ENCODE measurements at regions not wholly inside any gene's neighbourhood (a gene's known extent, or its start where the extent isn't known, plus 50 kb on each side); places are given as distances from the start of the nearest gene placed in this dataset.

DNA sequence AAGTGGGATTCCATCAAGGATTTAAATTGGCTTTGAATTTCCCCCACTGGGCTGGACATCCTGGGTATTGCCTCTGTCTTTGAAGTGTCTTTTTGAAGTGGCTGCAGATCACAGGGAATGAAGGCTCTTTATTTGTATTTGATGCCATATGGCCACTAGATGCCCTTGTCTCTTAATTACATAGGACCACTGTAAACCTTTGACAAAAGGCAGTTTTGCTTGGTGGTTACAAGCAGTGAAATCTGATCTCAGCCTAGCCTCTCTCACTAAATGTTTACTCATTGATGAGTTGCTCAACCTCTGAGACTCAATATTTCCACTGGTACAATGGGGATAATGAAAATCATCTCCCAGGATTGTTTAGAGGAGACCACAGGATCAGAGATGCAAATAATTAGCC is 102.2 kb downstream of the INSIG2 start:
- intact Hi-C loops (cut with DNase I), result no loop called here
- no peak for DNase-seq
- no peaks in the 10 kb centered on the region for H3K36me3 ChIP-seq
- peaks cover 0 to 14% (median 4%) of the 10 kb centered on the region in 3 donors for H3K4me1 ChIP-seq
- TF ChIP-seq, protein P1, sequence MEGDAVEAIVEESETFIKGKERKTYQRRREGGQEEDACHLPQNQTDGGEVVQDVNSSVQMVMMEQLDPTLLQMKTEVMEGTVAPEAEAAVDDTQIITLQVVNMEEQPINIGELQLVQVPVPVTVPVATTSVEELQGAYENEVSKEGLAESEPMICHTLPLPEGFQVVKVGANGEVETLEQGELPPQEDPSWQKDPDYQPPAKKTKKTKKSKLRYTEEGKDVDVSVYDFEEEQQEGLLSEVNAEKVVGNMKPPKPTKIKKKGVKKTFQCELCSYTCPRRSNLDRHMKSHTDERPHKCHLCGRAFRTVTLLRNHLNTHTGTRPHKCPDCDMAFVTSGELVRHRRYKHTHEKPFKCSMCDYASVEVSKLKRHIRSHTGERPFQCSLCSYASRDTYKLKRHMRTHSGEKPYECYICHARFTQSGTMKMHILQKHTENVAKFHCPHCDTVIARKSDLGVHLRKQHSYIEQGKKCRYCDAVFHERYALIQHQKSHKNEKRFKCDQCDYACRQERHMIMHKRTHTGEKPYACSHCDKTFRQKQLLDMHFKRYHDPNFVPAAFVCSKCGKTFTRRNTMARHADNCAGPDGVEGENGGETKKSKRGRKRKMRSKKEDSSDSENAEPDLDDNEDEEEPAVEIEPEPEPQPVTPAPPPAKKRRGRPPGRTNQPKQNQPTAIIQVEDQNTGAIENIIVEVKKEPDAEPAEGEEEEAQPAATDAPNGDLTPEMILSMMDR (IDR thresholded peaks at IDR 0.05), result no peak
- no peak for TF ChIP-seq POLR2A (IDR thresholded peaks at IDR 0.05)
- no peak overlapping the region for H3K27ac ChIP-seq
- H3K27me3 ChIP-seq, result peaks cover 0 to 5% (median 0%) of the 10 kb centered on the region in 4 donors
- no peak overlapping the region for H3K4me3 ChIP-seq
- H3K9me3 ChIP-seq, result no peaks in the 10 kb centered on the region

DNA sequence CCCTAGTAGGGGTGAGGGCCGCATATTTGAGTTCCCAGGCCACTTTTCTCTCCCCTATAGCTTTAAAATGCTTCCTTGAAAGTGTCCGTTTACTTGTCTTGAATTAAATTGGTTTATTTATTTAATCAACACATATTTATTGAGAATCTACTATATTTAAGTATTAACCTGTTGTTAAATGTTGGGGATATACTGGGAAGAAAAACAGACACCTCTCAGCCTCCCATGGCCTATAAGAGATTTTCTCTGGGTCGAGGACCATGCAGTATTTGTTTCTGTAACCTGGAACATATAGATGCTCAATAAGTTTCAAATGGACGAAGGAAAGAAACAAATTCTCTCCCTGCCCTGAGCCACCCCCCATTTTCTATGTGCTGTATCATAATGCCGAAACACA is 98.6 kb downstream of the INSIG2 start:
- no peak for TF ChIP-seq POLR2A (IDR thresholded peaks at IDR 0.05)
- TF ChIP-seq, protein P1 (IDR thresholded peaks at IDR 0.05), result no peak
- H3K4me3 ChIP-seq, result peak overlapping the region; percentile 25 to 68 (median 53)
- H3K9me3 ChIP-seq, result no peaks in the 10 kb centered on the region
- H3K27ac ChIP-seq, result peak overlapping the region in 3 of 4 donors; percentile 74 to 83 (median 75)
- H3K4me1 ChIP-seq, result peaks cover 0 to 20% (median 4%) of the 10 kb centered on the region in 3 donors
- DNase-seq, result no peak
- intact Hi-C loops (cut with DNase I), result no loop called here
- peaks cover 0 to 29% (median 0%) of the 10 kb centered on the region in 4 donors for H3K27me3 ChIP-seq
- no peaks in the 10 kb centered on the region for H3K36me3 ChIP-seq
- WGBS, 2 donors, result 90 to 94% methylated on average over 5 of the region's 5 CpGs

GRCh38 chr2:118186110-118186857 is 98.0 kb downstream of the INSIG2 start:
- H3K9me3 ChIP-seq, result no peaks in the 10 kb centered on the region
- TF ChIP-seq, protein P1 (IDR thresholded peaks at IDR 0.05), result no peak
- TF ChIP-seq POLR2A (IDR thresholded peaks at IDR 0.05), result peak in 1 of 4 donors; percentile 71
- H3K4me3 ChIP-seq, result peak overlapping the region; percentile 25 to 68 (median 53)
- DNase-seq, result peak; percentile 8
- intact Hi-C loops (cut with DNase I), result no loop called here
- H3K4me1 ChIP-seq, result peaks cover 0 to 20% (median 4%) of the 10 kb centered on the region in 3 donors
- H3K36me3 ChIP-seq, result no peaks in the 10 kb centered on the region
- H3K27ac ChIP-seq, result peak overlapping the region; percentile 12 to 83 (median 74)
- H3K27me3 ChIP-seq, result peaks cover 0 to 30% (median 0%) of the 10 kb centered on the region in 4 donors
- 13 to 20% methylated on average over 28 to 50 of the region's 52 CpGs for WGBS, 2 donors

GRCh38 chr2:118185210-118186109 is 97.2 kb downstream of the INSIG2 start:
- Histone ChIP-seq H3K36me3 (no peaks in the 10 kb centered on the region), H3K4me3 (peak overlapping the region; percentile 25 to 68 (median 53)), H3K4me1 (peaks cover 0 to 20% (median 4%) of the 10 kb centered on the region in 3 donors), H3K27ac (peak overlapping the region; percentile 12 to 83 (median 74)), H3K27me3 (peaks cover 0 to 35% (median 0%) of the 10 kb centered on the region in 4 donors), H3K9me3 (no peaks in the 10 kb centered on the region)
- intact Hi-C loops (cut with DNase I), result no loop called here
- 4 to 6% methylated on average over 28 to 32 of the region's 33 CpGs for WGBS, 2 donors
- TF ChIP-seq POLR2A (IDR thresholded peaks at IDR 0.05), result no peak
- TF ChIP-seq, protein P1 (IDR thresholded peaks at IDR 0.05), result no peak
- DNase-seq, result no peak

GRCh38 chr2:118183381-118183780 is 95.1 kb downstream of the INSIG2 start:
- intact Hi-C loops (cut with DNase I), result no loop called here
- TF ChIP-seq, protein P1 (IDR thresholded peaks at IDR 0.05), result no peak
- no peak for TF ChIP-seq POLR2A (IDR thresholded peaks at IDR 0.05)

More at GRCh38 chr2:118183381-118183780, 95.1 kb downstream of the INSIG2 start:
- Histone ChIP-seq H3K27ac (no peak overlapping the region), H3K36me3 (no peaks in the 10 kb centered on the region), H3K4me3 (no peak overlapping the region), H3K9me3 (no peaks in the 10 kb centered on the region), H3K27me3 (peaks cover 0 to 35% (median 0%) of the 10 kb centered on the region in 4 donors), H3K4me1 (peaks cover 0 to 20% (median 4%) of the 10 kb centered on the region in 3 donors)
- no peak for DNase-seq
- WGBS, 2 donors, result 46 to 56% methylated on average over 8 of the region's 9 CpGs

Data from esophagus squamous epithelium (tissue), 5 donors.